AG09319 (cell line): ENCODE measurements at regions not wholly inside any gene's neighbourhood (a gene's known extent, or its start where the extent isn't known, plus 50 kb on each side); places are given as distances from the start of the nearest gene placed in this dataset.
A peak's percentile ranks its signal among the peaks of the same experiment; 100 is the strongest.

Experiments used
- DNase-seq: peaks from one replicate; pipeline ENCODE4 v3.0.0-alpha.2; 2010; ENCODE audit warnings: low read depth; ENCODE audit errors: extremely low read depth
- TF ChIP-seq, protein P1 (sequence below): IDR thresholded peaks from 2 replicates; pipeline ENCODE4 v1.5.1; 2011; ENCODE audit warnings: low read depth, mild to moderate bottlenecking, inconsistent platforms, low read length, moderate library complexity

DNA sequence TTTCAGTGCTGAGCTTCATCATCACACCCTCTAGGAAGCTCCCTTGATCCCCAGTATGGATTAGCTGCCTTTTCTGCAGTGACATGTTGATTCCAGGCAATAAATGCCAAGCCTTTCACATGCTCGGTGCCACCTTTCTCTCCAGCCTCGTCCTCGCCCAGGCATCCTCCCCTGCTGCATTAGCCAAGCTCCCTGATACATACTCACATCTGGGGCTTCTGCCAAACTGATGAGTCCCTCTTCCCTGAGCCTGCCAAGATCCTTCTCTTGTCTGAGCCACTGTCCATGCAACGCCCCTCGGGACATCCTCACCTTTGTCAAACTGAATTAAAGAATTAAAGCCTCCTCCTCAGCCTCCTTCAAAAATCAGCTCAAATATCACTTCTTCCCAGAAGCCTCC lies 538.5 kb upstream of the CDH11 start:
- TF ChIP-seq, protein P1, sequence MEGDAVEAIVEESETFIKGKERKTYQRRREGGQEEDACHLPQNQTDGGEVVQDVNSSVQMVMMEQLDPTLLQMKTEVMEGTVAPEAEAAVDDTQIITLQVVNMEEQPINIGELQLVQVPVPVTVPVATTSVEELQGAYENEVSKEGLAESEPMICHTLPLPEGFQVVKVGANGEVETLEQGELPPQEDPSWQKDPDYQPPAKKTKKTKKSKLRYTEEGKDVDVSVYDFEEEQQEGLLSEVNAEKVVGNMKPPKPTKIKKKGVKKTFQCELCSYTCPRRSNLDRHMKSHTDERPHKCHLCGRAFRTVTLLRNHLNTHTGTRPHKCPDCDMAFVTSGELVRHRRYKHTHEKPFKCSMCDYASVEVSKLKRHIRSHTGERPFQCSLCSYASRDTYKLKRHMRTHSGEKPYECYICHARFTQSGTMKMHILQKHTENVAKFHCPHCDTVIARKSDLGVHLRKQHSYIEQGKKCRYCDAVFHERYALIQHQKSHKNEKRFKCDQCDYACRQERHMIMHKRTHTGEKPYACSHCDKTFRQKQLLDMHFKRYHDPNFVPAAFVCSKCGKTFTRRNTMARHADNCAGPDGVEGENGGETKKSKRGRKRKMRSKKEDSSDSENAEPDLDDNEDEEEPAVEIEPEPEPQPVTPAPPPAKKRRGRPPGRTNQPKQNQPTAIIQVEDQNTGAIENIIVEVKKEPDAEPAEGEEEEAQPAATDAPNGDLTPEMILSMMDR: no peak
- no peak for DNase-seq

DNA sequence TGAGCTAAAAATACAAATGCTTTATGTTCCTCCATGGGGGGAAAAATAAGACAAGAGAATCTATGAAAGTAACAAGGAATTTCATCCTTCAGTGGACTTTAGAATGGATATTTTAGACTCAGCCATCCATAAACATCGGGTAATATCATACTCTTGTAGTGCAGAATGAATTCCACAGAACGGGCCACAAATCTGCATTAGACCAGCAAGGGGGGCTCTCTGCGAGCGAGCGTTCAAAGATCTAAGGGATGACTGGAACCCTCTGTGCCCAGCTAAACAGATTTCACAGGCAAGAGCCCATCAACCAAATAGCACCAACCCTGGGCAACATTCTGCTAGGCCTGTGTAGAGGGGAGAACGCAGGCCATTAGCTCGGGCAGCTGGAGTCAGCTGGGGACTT lies 537.9 kb upstream of the CDH11 start:
- TF ChIP-seq, protein P1: no peak
- no peak for DNase-seq

DNA sequence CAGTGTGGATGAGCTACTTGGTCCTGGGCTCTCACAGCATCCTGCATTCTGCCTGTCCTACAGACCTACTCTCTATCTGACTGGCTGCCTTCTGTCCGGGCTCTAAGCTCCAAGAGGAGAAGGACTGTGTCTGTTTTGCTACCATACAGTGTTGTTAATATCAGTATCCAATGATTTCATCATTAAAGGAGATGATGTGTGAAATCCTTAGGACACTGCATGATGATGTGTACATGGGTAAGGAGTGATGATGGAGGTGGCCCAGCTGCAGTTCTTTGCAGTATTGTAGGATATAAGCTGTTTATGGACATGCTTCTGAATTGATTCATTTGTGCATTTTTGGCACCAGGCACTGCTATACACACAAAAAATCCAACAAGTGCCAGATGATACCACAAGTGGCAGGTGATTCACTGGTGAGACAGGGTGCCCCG lies 536.9 kb upstream of the CDH11 start:
- no peak for DNase-seq
- TF ChIP-seq, protein P1: no peak

DNA sequence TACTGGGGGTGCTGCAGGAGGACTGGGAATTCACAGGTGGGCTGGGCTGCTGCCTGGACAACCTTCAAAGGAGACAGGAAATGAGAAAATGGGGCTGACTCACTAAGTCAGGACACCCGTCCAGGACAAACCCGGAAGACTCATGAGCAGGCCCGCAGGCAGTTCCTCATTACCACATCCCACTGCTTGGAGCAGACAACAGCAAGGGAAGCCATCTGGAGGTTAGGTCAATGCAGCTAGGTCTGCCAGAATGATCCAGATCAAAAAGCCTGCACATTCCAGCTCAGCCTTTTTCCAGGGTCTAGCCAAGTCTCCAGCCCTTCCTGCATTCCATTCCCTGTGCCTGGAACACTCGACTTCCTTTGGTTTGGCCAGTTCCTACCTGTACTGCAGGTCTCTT lies 536.5 kb upstream of the CDH11 start:
- DNase-seq: peak; percentile 60
- TF ChIP-seq, protein P1: no peak; the same call in none of the 2 replicates

DNA sequence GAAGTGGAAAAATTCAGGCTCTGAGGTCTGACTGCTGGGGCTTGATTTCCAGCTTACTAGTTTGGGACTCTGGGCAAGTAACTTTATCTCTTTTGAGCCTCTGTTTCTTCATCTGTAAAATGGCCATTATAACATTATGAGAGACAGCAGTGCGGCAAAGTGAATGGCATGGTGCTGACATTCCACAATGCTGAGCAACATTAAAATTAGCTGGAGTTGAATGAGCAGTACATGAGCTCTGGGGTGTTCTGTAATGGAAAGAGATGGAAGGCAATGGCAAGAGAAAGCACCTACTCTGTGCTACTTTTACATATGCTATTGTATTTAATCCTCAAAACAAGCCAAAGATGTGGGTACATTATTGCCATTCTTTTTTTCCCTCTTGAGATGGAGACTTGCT lies 535.7 kb upstream of the CDH11 start:
- TF ChIP-seq, protein P1: no peak
- DNase-seq: no peak

DNA sequence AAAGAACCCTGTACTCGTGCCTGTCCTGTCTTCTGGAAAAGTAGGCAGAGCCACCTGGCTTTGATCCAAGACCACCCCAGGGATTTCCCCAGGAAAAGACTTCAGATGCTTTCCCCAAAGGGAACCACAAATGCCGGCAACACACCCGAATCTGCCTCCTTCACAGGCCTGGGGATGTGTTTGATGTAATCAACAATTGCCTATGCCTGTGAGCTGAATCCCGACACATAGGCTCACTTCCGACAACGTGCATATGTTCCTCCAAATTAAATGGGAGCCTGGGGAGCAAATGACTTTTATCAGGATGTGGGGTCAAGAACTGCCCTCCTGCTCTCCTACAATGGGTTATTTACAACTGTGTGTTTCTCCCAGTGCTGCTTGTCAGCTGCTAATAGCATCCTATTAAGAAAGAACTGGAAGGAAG lies 535.2 kb upstream of the CDH11 start:
- no peak for DNase-seq
- TF ChIP-seq, protein P1: no peak

DNA sequence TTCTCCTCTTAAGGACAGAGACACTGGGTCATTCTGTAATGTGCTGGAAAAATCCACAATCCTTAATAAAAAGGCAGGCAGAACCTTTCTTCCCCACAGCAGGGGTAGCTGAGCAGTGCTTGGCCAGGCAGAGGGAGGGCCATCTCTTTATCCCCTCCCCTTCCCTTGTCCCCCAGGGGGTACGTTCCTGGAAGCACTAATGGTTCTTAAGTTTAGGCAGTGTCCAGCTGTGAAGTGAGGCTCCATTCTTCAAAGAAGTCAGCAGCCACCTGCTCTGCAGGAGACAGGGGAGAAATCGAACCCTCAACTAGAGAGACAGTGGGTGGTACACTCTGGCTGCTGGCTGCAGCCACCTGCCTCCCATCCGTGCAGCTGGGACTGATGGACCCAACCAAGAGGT lies 533.9 kb upstream of the CDH11 start:
- TF ChIP-seq, protein P1: no peak
- DNase-seq: no peak
